ENCODE measurements at regions not wholly inside any gene's neighbourhood (a gene's known extent, or its start where the extent isn't known, plus 50 kb on each side); places are given as distances from the start of the nearest gene placed in this dataset.
"Not testable (repeated sequence)": the region's sequence is repeated elsewhere in the genome, so short reads cannot be mapped to it uniquely, and the experiment has no call there.

DNA sequence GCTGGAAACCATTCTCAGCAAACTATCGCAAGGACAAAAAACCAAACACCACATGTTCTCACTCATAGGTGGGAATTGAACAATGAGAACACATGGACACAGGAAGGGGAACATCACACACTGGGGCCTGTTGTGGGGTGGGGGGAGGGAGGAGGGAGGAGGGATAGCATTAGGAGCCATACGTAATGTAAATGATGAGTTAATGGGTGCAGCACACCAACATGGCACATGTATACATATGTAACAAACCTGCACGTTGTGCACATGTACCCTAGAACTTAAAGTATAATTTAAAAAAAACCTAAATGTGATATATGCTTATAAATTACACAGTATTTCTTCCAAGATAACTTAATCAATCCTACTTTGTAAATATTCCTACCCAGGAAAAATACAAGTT is 173.3 kb upstream of the WDFY3 start:
- not testable (repeated sequence) for TF ChIP-seq POLR2A, CTCF, POLR2AphosphoS5 (IDR thresholded peaks at IDR 0.05)
